Uterus (tissue), 3 donors: ENCODE measurements at regions not wholly inside any gene's neighbourhood (a gene's known extent, or its start where the extent isn't known, plus 50 kb on each side); places are given as distances from the start of the nearest gene placed in this dataset.

Experiments used
- DNase-seq, 2 donors: peaks; one replicate each; pipeline ENCODE4 v3.0.0-alpha.2; 2019 to 2020
- H3K27ac ChIP-seq, 2 donors: fragments of 200-600 bp; sonication (generic); 1 replicate in 1 of 2; 2 replicates in 1 of 2; pipeline ENCODE4 v1.5.1; 2016 to 2018
- H3K27me3 ChIP-seq, 2 donors: fragments of 200-600 bp; sonication (generic); one replicate each; pipeline ENCODE4 v1.5.1; 2018 to 2019; ENCODE audit warnings: control low read depth in 1 of 2
- H3K36me3 ChIP-seq, 2 donors: fragments of 200-600 bp; sonication (generic); one replicate each; pipeline ENCODE4 v1.5.1; 2019; ENCODE audit warnings: control low read depth in 1 of 2
- H3K4me1 ChIP-seq, 2 donors: fragments of 200-600 bp; sonication (generic); one replicate each; pipeline ENCODE4 v1.5.1; 2018 to 2019; ENCODE audit warnings: control low read depth in 1 of 2
- H3K4me3 ChIP-seq, 2 donors: fragments of 200-600 bp; sonication (generic); 1 replicate in 1 of 2; 2 replicates in 1 of 2; pipeline ENCODE4 v1.5.1; 2018 to 2019; ENCODE audit warnings: mild to moderate bottlenecking in 1 of 2
- H3K9me3 ChIP-seq, 2 donors: fragments of 200-600 bp; sonication (generic); one replicate each; pipeline ENCODE4 v1.5.1; 2019; ENCODE audit warnings: control low read depth in 1 of 2
- POLR2A ChIP-seq, 2 donors: fragments of 450-650 bp; IDR thresholded peaks; one replicate each; pipeline ENCODE4 v1.6.1; 2016; ENCODE audit warnings: antibody characterized with exemption in 2 of 2, mild to moderate bottlenecking in 1 of 2, moderate library complexity in 1 of 2
- intact Hi-C: fragments of 100-400 bp; cut with DNase I; formaldehyde crosslinking; loops from one replicate; pipeline ENCODE4 v1.15.1; 2023; ENCODE audit warnings: low total_unique reads
- TF ChIP-seq, protein P1 (sequence below), 4 experiments: fragments of 200-600 bp in 2 of 4; fragments of 450-650 bp in 2 of 4; sonication (generic) in 2 of 4; IDR thresholded peaks; one replicate each; pipeline ENCODE4 v1.5.1; 2016 to 2019; ENCODE audit warnings: antibody characterized with exemption in 4 of 4, mild to moderate bottlenecking in 2 of 4, moderate library complexity in 1 of 4
- donor health status: DM: yes; HTN: yes; CAD: no.

- Histone ChIP-seq H3K4me3 (no peak overlapping the region), H3K9me3 (no peaks in the 10 kb centered on the region), H3K27me3 (no peaks in the 10 kb centered on the region), H3K27ac (no peak overlapping the region), H3K36me3 (no peaks in the 10 kb centered on the region), H3K4me1 (no peaks in the 10 kb centered on the region)
- no peak for TF ChIP-seq POLR2A (IDR thresholded peaks at IDR 0.05)
- TF ChIP-seq, protein P1, sequence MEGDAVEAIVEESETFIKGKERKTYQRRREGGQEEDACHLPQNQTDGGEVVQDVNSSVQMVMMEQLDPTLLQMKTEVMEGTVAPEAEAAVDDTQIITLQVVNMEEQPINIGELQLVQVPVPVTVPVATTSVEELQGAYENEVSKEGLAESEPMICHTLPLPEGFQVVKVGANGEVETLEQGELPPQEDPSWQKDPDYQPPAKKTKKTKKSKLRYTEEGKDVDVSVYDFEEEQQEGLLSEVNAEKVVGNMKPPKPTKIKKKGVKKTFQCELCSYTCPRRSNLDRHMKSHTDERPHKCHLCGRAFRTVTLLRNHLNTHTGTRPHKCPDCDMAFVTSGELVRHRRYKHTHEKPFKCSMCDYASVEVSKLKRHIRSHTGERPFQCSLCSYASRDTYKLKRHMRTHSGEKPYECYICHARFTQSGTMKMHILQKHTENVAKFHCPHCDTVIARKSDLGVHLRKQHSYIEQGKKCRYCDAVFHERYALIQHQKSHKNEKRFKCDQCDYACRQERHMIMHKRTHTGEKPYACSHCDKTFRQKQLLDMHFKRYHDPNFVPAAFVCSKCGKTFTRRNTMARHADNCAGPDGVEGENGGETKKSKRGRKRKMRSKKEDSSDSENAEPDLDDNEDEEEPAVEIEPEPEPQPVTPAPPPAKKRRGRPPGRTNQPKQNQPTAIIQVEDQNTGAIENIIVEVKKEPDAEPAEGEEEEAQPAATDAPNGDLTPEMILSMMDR (IDR thresholded peaks at IDR 0.05): no peak
- intact Hi-C loops: no loop called here
- no peak for DNase-seq
Measured at GRCh38 chr15:31537770-31538592, 211.3 kb downstream of the KLF13 start.

GRCh38 chr15:31540633-31541032, 214.0 kb downstream of the KLF13 start:
- TF ChIP-seq POLR2A (IDR thresholded peaks at IDR 0.05): no peak
- TF ChIP-seq, protein P1 (IDR thresholded peaks at IDR 0.05): no peak
- Histone ChIP-seq H3K27ac (no peak overlapping the region), H3K4me3 (no peak overlapping the region), H3K27me3 (no peaks in the 10 kb centered on the region), H3K36me3 (no peaks in the 10 kb centered on the region), H3K9me3 (no peaks in the 10 kb centered on the region), H3K4me1 (no peaks in the 10 kb centered on the region)
- intact Hi-C loops: no loop called here
- no peak for DNase-seq

- DNase-seq: no peak
- Histone ChIP-seq H3K27ac (no peak overlapping the region), H3K27me3 (no peaks in the 10 kb centered on the region), H3K4me1 (no peaks in the 10 kb centered on the region), H3K9me3 (no peaks in the 10 kb centered on the region), H3K36me3 (no peaks in the 10 kb centered on the region), H3K4me3 (no peak overlapping the region)
- intact Hi-C loops: no loop called here
- TF ChIP-seq POLR2A (IDR thresholded peaks at IDR 0.05): no peak
- TF ChIP-seq, protein P1 (IDR thresholded peaks at IDR 0.05): no peak
Measured at GRCh38 chr15:31544361-31544760, 217.7 kb downstream of the KLF13 start.

GRCh38 chr15:31545257-31545656, 218.6 kb downstream of the KLF13 start:
- no peak overlapping the region for H3K4me3 ChIP-seq
- TF ChIP-seq POLR2A (IDR thresholded peaks at IDR 0.05): no peak
- TF ChIP-seq, protein P1 (IDR thresholded peaks at IDR 0.05): no peak

GRCh38 chr15:31550211-31550977, 223.8 kb downstream of the KLF13 start:
- TF ChIP-seq, protein P1 (IDR thresholded peaks at IDR 0.05): no peak
- TF ChIP-seq POLR2A (IDR thresholded peaks at IDR 0.05): no peak
- Histone ChIP-seq H3K4me1 (no peaks in the 10 kb centered on the region), H3K27me3 (no peaks in the 10 kb centered on the region), H3K27ac (no peak overlapping the region), H3K9me3 (no peaks in the 10 kb centered on the region), H3K36me3 (no peaks in the 10 kb centered on the region), H3K4me3 (no peak overlapping the region)
- no peak for DNase-seq
- intact Hi-C loops: no loop called here

More at GRCh38 chr15:31545257-31545656, 218.6 kb downstream of the KLF13 start:
- no peak overlapping the region for H3K27ac ChIP-seq
- H3K36me3 ChIP-seq: no peaks in the 10 kb centered on the region
- H3K4me1 ChIP-seq: no peaks in the 10 kb centered on the region
- DNase-seq: no peak
- no peaks in the 10 kb centered on the region for H3K27me3 ChIP-seq
- H3K9me3 ChIP-seq: no peaks in the 10 kb centered on the region
- intact Hi-C loops: no loop called here
